ENCODE measurements at regions not wholly inside any gene's neighbourhood (a gene's known extent, or its start where the extent isn't known, plus 50 kb on each side); places are given as distances from the start of the nearest gene placed in this dataset.

- TF ChIP-seq YY1 (IDR thresholded peaks at IDR 0.05; ENCODE audit: low read depth) = no peak
- TF ChIP-seq FOXM1 (IDR thresholded peaks at IDR 0.05; ENCODE audit: low read depth) = no peak
- TF ChIP-seq ZBTB33 (IDR thresholded peaks at IDR 0.05; ENCODE audit: borderline replicate concordance, low read depth) = no peak
- TF ChIP-seq NRF1 (IDR thresholded peaks at IDR 0.05; ENCODE audit: low read depth, low read length) = no peak
- TF ChIP-seq USF1 (IDR thresholded peaks at IDR 0.05; ENCODE audit: borderline replicate concordance, low read depth) = no peak
- TF ChIP-seq POLR2AphosphoS5 (IDR thresholded peaks at IDR 0.05; ENCODE audit: low read depth, low read length) = no peak
Observed at GRCh38 chr11:116563712-116564047, 209.1 kb downstream of the BUD13 start.

Data from SK-N-SH (cell line).